ENCODE measurements at regions not wholly inside any gene's neighbourhood (a gene's known extent, or its start where the extent isn't known, plus 50 kb on each side); places are given as distances from the start of the nearest gene placed in this dataset.
A peak's percentile ranks its signal among the peaks of the same experiment; 100 is the strongest.

GRCh38 chr15:96247621-96248305 is 82.7 kb upstream of the NR2F2 start:
- DNase-seq: peak; percentile 51

DNA sequence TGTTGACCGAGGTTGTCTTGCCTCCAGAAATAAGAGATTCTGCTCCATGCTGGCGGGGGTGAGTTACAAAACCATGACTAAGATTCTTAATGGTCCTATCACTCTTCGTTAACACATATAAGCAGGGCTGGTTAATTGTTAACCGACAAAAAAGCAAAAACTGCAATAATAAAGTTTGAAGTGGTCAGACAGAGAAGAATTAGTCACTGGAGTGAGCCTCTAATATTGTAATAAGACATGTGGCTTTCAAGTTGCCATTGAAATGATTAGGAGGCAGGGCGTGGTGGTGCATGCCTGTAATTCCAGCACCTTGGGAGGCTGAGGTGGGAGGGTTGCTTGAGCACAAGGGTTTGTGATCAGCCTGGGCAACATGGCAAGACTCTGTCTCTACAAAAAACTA is 78.4 kb upstream of the NR2F2 start:
- no peak for DNase-seq

GRCh38 chr15:96253006-96253747 is 77.3 kb upstream of the NR2F2 start:
- DNase-seq: no peak

GRCh38 chr15:96254173-96254572 is 76.3 kb upstream of the NR2F2 start:
- DNase-seq: no peak

DNA sequence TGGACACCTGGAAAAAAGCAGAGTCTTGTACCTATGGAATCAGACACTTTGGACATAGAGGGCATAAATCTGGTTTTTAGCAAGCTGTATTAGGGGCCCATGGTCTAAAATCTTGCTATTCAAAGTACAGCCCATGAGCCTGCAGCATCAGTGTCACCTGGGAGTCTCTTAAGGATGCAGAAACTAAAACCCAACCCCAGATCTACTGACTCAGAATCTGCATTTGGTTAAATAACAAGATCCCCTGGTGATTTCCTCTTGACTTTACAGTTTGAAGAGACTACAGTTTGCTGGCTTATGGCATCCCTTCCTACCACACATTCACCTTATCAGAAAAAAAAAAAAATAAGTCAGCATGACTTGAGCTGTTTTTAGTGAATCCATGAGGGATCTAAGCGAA is 74.9 kb upstream of the NR2F2 start:
- DNase-seq: no peak

DNA sequence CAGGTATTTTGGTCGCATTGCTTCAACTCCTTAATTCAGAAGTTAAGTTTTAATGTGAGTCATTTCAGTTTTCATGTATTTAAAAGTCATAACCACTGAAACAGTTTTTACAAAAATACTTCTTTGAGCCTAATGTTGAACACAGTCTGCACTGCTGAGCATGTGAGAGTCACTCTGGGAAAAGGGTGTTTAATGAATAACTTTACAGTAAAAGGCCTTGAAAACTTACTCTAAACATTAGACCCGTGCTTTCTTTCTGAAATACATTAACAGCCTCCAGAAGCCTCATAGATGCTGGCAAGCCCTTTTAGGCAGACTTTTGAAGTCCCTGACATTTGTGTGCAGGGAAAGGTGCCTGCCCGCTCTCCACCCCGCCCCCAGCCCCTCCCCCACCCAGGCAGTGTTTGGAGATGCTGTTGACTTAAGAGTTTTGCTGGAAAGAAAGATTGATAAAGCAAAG is 68.9 kb upstream of the NR2F2 start:
- no peak for DNase-seq

DNA sequence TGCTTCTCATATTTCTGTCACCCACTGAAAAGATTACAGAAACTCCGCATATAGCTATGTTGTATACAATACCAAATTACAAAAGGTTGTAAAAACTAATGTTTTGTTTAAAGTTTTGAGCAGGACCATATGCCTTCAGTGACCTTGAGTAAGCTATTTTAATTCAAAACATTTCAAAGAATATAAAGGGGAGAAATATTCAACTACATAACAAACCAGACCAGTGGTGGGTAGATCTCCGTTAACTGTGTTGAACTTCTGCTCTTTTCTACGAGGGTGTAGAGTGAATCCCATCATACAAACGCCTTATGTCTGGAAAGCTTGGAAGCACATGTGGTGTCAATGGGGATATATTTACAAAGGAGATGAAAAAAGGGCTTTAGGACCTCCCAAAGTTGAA is 68.4 kb upstream of the NR2F2 start:
- DNase-seq: no peak

GRCh38 chr15:96262549-96263489 is 67.7 kb upstream of the NR2F2 start:
- DNase-seq: no peak

DNA sequence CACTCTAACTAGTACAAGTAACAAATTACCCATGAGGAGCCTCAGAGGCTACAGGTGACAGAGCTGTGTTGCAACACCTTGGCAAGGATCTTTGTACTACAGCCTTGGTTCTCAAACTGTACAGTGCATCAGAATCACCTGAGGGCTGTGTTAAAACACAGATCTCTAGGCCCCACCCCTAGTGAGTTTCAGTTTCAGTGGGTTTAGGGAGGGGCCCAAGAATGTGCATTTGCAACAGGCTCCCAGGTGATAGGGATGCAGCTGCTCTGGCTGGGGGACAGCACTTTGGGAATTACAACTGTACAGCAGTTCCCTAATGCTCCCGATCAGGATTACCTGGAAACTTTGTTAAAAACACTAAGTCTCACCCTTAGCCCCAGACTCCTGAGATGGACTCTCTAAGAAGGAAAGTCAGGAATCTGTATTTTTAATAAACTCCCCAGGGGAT is 66.1 kb upstream of the NR2F2 start:
- DNase-seq: no peak

DNA sequence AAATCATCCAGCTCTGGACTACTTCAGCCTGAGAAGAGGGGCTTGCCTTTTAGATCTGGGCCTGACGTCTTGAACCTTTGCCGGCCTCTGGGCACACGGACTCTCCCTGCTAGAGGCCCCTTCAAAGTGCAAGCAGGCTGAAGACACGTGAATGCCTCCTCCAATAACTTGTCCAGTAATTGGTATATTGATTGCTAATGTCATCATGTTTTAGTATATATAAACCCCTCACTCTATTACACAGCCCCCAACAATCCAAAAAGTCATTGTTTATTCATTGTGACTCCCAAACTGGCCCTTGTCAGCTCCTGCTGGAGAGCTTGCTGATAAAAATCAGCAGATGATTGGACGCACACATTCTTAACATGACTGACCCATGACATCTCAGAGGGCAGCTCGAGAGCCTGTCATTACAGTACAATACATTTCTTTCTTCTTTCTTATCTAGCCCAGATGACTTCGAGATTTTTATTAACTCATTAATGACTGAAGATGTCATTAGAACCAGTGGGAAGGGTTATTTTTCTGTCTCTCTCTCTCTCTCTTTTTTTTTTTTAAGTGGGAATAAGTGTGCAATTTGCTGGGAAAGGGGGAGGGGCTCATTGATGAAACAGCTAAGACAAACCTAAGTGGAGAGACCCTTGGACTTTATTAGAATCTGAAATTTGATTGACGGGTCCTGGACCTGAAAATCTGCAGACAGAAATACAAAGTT is 65.5 kb upstream of the NR2F2 start:
- DNase-seq: peak; percentile 28

DNA sequence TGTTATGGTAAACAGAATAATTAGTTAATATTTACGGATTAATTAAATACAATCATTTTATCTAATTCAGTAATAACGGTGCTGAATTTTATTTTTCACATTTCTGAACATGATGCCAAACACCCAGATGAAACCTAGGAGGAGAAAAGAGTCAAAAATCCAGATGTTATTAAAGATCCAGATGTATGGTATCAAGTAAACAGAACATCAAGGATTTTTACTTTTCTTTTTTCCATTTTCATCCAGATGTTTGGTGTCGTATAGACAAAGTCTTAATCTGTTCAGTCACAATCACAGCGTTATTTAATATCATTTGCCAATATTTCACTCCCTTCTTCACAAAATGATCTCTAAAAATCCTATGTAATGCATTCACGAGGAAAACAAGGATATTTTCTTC is 64.0 kb upstream of the NR2F2 start:
- no peak for DNase-seq

DNA sequence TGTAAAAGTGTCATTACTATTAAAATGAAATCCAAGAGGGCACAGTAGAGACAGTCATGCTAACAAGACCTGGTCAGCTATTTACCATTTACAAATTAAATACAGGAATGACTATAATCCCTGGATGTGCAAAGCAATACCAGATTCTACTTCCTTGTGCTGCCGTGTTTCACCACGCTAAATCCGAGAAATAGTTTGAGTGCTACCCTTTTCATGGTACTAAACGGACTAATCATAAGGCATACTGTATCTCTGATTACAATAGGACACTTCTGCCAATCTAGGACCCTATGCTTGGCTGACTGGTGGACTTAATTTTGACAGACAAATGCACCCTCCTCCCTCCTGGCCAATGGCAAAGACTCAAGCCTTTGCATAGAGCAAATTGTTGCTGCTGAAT is 63.0 kb upstream of the NR2F2 start:
- DNase-seq: no peak

DNA sequence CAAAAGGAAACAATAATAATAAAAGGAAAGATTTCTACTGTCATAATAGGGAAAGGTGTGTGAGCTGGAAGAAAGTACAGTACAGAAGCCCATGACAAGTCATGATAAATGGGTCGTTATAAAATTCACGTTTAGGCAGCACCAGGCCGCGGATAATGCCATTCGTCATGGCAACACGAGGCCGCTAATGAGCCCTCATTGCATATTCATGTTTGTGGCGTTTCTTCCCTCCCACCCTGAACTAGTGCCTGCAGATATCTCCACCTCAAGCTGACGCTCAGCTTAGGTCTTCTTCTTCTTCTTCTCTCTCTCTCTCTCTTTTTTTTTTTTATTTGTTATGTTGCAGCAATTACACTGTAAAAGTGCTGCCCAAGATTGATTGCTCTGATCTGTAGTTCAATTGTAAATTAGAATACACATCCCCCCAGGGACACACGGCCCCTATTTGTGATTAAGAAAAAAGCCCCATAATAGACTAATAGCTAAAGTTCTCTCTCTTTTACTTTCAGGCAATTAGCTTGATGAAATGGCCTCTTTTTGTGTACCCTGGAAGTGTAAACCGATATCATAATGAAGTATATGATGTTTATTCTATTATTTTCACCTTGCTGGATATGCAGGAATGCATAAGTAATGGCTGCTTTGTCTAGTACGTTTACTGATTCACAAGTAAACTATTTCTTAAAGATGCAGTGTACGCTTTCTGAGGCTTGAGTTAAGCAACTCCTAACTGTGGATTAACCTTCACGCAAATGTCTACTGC is 61.9 kb upstream of the NR2F2 start:
- peak; percentile 43 for DNase-seq

DNA sequence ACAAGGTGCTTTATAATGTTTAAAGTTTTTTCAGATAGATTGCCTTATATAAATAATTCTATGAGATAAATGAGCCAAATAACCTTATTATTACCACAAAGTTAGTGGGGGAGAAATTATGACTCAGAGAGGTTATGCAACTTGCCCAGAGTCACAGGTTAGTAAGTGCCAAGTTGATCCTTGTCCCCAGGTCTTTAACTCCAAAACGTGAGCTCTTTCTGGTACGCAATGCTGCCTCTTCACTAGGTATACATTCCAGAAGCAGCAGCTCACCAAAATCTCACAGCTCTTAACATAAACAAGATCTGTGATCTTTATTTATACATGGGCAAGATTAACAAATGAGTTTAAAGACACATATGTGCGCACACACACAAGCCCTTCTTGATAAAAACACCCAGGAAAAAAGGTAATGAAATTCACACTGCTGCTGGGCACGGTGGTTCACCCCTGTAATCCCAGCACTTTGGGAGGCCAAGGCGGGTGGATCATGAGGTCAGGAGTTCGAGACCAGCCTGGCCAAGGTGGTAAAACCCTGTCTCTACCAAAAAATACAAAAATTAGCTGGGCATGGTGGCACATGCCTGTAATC is 59.8 kb upstream of the NR2F2 start:
- DNase-seq: peak; percentile 24

GRCh38 chr15:96272427-96272826 is 58.1 kb upstream of the NR2F2 start:
- no peak for DNase-seq

- DNase-seq: peak; percentile 99
Measured at GRCh38 chr15:96273317-96274086, 57.0 kb upstream of the NR2F2 start.

GRCh38 chr15:96274087-96274440 is 56.4 kb upstream of the NR2F2 start:
- no peak for DNase-seq

GRCh38 chr15:96274698-96275097 is 55.8 kb upstream of the NR2F2 start:
- DNase-seq: peak; percentile 34

DNA sequence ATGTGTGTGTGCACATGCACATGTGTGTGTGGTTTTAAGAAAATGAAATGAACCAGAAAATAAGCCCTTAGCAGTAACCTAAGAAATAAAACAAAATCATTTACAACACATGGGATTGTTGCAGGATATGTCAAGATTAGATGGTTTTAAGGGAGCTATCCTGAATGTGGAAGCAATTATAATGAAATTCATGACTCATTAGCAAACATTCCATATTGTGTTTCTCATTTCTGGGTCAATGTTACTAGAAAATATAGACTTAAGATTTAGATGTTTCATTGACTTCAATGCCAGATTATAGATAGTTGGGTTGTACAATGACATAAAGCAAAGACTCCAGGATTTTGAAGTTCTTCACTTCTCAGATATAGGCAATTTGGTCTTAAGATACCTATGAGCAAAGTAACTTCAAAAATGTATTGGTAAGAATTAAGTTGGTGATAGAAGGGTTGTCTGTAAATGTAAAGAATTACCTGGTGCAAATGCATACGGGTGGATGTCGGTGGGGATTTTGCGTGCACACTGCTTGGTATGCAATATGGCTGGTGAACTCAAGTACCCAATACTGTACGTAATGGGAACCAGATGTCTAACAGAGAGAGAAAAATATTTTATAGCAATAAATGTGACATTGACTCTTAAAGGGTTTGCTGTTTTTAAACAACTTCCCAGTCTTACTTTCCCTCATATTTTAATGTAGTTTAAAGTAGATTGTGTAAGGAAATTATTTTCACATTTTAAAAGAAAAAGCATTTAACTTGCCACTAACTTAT is 53.9 kb upstream of the NR2F2 start:
- DNase-seq: peak; percentile 89
